GM23338 (cell line): ENCODE measurements at regions not wholly inside any gene's neighbourhood (a gene's known extent, or its start where the extent isn't known, plus 50 kb on each side); places are given as distances from the start of the nearest gene placed in this dataset.

Experiments used
- ATAC-seq: fragments of 200-7000 bp; cut with Tn5 transposase; 3 replicates; pipeline ENCODE4 v1.9.1; 2020
- DNase-seq: peaks from one replicate; pipeline ENCODE4 v3.0.0-alpha.2; 2015; ENCODE audit warnings: low spot score
- H2AFZ ChIP-seq: fragments of 200-600 bp; sonication (generic); 2 replicates; pipeline ENCODE4 v1.8.0; 2016; ENCODE audit warnings: antibody characterized with exemption, mild to moderate bottlenecking, moderate library complexity
- H3F3A ChIP-seq: fragments of 200-600 bp; sonication (generic); replicated peaks from 2 replicates; pipeline ENCODE4 v1.8.0; 2017; ENCODE audit warnings: antibody characterized with exemption, mixed run types, low read depth
- H3K27ac ChIP-seq: fragments of 200-600 bp; sonication (generic); 2 replicates; pipeline ENCODE4 v1.6.1; 2016; ENCODE audit warnings: low read depth
- H3K27me3 ChIP-seq: fragments of 200-600 bp; sonication (generic); 2 replicates; pipeline ENCODE4 v1.8.0; 2016; ENCODE audit warnings: mild to moderate bottlenecking, mixed run types, moderate library complexity; ENCODE audit not compliant: insufficient read depth
- H3K36me3 ChIP-seq: fragments of 200-600 bp; sonication (generic); 2 replicates; pipeline ENCODE4 v1.8.0; 2016; ENCODE audit warnings: mild to moderate bottlenecking; ENCODE audit not compliant: insufficient read depth
- H3K4me1 ChIP-seq: fragments of 200-600 bp; sonication (generic); 2 replicates; pipeline ENCODE4 v1.8.0; 2016; ENCODE audit warnings: mild to moderate bottlenecking, moderate library complexity; ENCODE audit not compliant: insufficient read depth
- H3K4me2 ChIP-seq: fragments of 200-600 bp; sonication (generic); 2 replicates; pipeline ENCODE4 v1.7.1; 2017; ENCODE audit warnings: mixed run types
- H3K4me3 ChIP-seq: fragments of 200-600 bp; sonication (generic); 2 replicates; pipeline ENCODE4 v1.6.1; 2016; ENCODE audit warnings: mixed run types
- H3K79me2 ChIP-seq: fragments of 200-600 bp; sonication (generic); replicated peaks from 2 replicates; pipeline ENCODE4 v1.8.0; 2017; ENCODE audit warnings: mild to moderate bottlenecking; ENCODE audit not compliant: insufficient read depth
- H3K9me2 ChIP-seq: fragments of 200-600 bp; sonication (generic); 2 replicates; pipeline ENCODE4 v1.8.0; 2017; ENCODE audit not compliant: insufficient read depth
- H4K20me1 ChIP-seq: fragments of 200-600 bp; sonication (generic); replicated peaks from 2 replicates; pipeline ENCODE4 v1.8.0; 2017; ENCODE audit warnings: mild to moderate bottlenecking; ENCODE audit not compliant: insufficient read depth
- H3K27ac Mint-ChIP-seq: 2 replicates; pipeline ENCODE4 v1.8.0; 2020; ENCODE audit warnings: inconsistent platforms, mild to moderate bottlenecking, moderate library complexity, mixed read lengths
- H3K27me3 Mint-ChIP-seq: 3 replicates; pipeline ENCODE4 v1.8.0; 2022; ENCODE audit warnings: low read depth, mild to moderate bottlenecking, moderate library complexity, mixed read lengths, inconsistent platforms; ENCODE audit not compliant: insufficient read depth, poor library complexity
- H3K36me3 Mint-ChIP-seq: 3 replicates; pipeline ENCODE4 v1.8.0; 2021; ENCODE audit warnings: low read depth, mild to moderate bottlenecking, inconsistent platforms, moderate library complexity, mixed read lengths
- H3K4me1 Mint-ChIP-seq: 3 replicates; pipeline ENCODE4 v1.8.0; 2020; ENCODE audit warnings: mild to moderate bottlenecking, inconsistent platforms, mixed read lengths
- H3K4me3 Mint-ChIP-seq: 3 replicates; pipeline ENCODE4 v1.8.0; 2021; ENCODE audit warnings: moderate library complexity, mild to moderate bottlenecking, inconsistent platforms, mixed read lengths
- H3K9me3 Mint-ChIP-seq: 3 replicates; pipeline ENCODE4 v1.8.0; 2020; ENCODE audit warnings: moderate library complexity, mild to moderate bottlenecking, inconsistent platforms, mixed read lengths
- CREB1 ChIP-seq: fragments of 250-450 bp; sonication (Bioruptor Pico); IDR thresholded peaks from 2 replicates; pipeline ENCODE4 v1.5.0; 2020; ENCODE audit warnings: low read depth, mild to moderate bottlenecking, moderate library complexity
- EZH2 ChIP-seq: fragments of 200-600 bp; sonication (generic); IDR thresholded peaks from one replicate; pipeline ENCODE4 v1.8.0; 2017; ENCODE audit warnings: antibody characterized with exemption, mild to moderate bottlenecking, low read depth; ENCODE audit not compliant: unreplicated experiment
- EZH2phosphoT487 ChIP-seq: fragments of 200-600 bp; sonication (generic); IDR thresholded peaks from one replicate; pipeline ENCODE4 v1.8.1; 2018; ENCODE audit warnings: antibody characterized with exemption; ENCODE audit not compliant: unreplicated experiment
- JUNB ChIP-seq: IDR thresholded peaks from one replicate; pipeline ENCODE4 v1.6.1; 2016; ENCODE audit warnings: antibody characterized with exemption; ENCODE audit not compliant: unreplicated experiment
- NANOG ChIP-seq: IDR thresholded peaks from 2 replicates; pipeline ENCODE4 v1.6.1; 2016; ENCODE audit warnings: antibody characterized with exemption, borderline replicate concordance
- POLR2AphosphoS5 ChIP-seq: IDR thresholded peaks from 2 replicates; pipeline ENCODE4 v1.6.1; 2016; ENCODE audit warnings: antibody characterized with exemption, low read depth
- STAT1 ChIP-seq: IDR thresholded peaks from one replicate; pipeline ENCODE4 v1.6.1; 2016; ENCODE audit warnings: antibody characterized with exemption; ENCODE audit not compliant: unreplicated experiment
- ZNF114 ChIP-seq: fragments of 250-450 bp; sonication (Bioruptor Pico); IDR thresholded peaks from 2 replicates; pipeline ENCODE4 v1.5.0; 2020; ENCODE audit warnings: mild to moderate bottlenecking, moderate library complexity
- ZNF331 ChIP-seq: fragments of 250-450 bp; sonication (Bioruptor Pico); IDR thresholded peaks from 2 replicates; pipeline ENCODE4 v1.5.0; 2020; ENCODE audit warnings: low read depth, mild to moderate bottlenecking, moderate library complexity
- ZNF462 ChIP-seq: fragments of 250-450 bp; sonication (Bioruptor Pico); IDR thresholded peaks from 2 replicates; pipeline ENCODE4 v1.5.0; 2020; ENCODE audit warnings: mild to moderate bottlenecking, moderate library complexity
- TF ChIP-seq, protein P1 (sequence below): IDR thresholded peaks from one replicate; pipeline ENCODE4 v1.6.1; 2018; ENCODE audit warnings: antibody characterized with exemption; ENCODE audit not compliant: unreplicated experiment
- TF ChIP-seq, protein P2 (sequence below): IDR thresholded peaks from 2 replicates; pipeline ENCODE4 v1.6.1; 2016; ENCODE audit warnings: antibody characterized with exemption
- TF ChIP-seq, protein P3 (sequence below), 2 experiments: fragments of 200-600 bp in 1 of 2; sonication (generic) in 1 of 2; conservative IDR thresholded peaks; 2 replicates each; pipeline versions ENCODE4 v1.5.1 to v1.6.1; 2016 to 2017; ENCODE audit warnings: antibody characterized with exemption in 2 of 2, low read depth in 2 of 2, mild to moderate bottlenecking in 2 of 2, moderate library complexity in 1 of 2

DNA sequence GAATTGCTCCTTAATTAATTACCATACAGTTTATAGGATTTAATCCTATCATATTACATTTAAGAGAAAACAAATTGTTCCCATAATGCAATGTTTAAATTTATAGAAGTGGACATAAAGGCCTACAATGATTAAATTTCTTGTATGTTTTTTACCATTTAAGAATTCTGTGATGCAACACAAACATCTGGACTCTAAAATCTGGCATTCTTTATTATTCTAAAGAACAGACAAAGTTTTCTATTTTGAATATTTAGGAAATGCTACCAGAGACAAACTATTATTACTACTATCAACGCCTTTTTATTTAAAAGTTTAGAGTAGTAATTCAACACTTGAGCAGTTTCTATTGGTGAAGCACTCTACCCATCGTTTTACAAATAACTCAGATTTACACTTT is 535.1 kb downstream of the TMX3 start:
- H3K27me3 Mint-ChIP-seq: peaks cover 2% of the 10 kb centered on the region
- Histone ChIP-seq H2AFZ (no peak overlapping the region), H3K4me3 (no peak overlapping the region), H4K20me1 (no peaks in the 10 kb centered on the region), H3K4me2 (no peak overlapping the region), H3F3A (no peaks in the 10 kb centered on the region), H3K79me2 (no peaks in the 10 kb centered on the region), H3K9me2 (no peaks in the 10 kb centered on the region), H3K4me1 (no peaks in the 10 kb centered on the region), H3K27me3 (no peaks in the 10 kb centered on the region), H3K36me3 (no peaks in the 10 kb centered on the region), H3K27ac (no peak overlapping the region)
- H3K4me3 Mint-ChIP-seq: no peak overlapping the region
- H3K9me3 Mint-ChIP-seq: no peaks in the 10 kb centered on the region
- peaks cover 10% of the 10 kb centered on the region for H3K4me1 Mint-ChIP-seq
- no peaks in the 10 kb centered on the region for H3K36me3 Mint-ChIP-seq
- DNase-seq (no peak), ATAC-seq (no peak)
- TF ChIP-seq ZNF462: no peak
- TF ChIP-seq POLR2AphosphoS5: no peak
- TF ChIP-seq ZNF114 (CRISPR knock-in tag): no peak
- no peak for TF ChIP-seq STAT1
- no peak for TF ChIP-seq NANOG
- TF ChIP-seq, protein P1, sequence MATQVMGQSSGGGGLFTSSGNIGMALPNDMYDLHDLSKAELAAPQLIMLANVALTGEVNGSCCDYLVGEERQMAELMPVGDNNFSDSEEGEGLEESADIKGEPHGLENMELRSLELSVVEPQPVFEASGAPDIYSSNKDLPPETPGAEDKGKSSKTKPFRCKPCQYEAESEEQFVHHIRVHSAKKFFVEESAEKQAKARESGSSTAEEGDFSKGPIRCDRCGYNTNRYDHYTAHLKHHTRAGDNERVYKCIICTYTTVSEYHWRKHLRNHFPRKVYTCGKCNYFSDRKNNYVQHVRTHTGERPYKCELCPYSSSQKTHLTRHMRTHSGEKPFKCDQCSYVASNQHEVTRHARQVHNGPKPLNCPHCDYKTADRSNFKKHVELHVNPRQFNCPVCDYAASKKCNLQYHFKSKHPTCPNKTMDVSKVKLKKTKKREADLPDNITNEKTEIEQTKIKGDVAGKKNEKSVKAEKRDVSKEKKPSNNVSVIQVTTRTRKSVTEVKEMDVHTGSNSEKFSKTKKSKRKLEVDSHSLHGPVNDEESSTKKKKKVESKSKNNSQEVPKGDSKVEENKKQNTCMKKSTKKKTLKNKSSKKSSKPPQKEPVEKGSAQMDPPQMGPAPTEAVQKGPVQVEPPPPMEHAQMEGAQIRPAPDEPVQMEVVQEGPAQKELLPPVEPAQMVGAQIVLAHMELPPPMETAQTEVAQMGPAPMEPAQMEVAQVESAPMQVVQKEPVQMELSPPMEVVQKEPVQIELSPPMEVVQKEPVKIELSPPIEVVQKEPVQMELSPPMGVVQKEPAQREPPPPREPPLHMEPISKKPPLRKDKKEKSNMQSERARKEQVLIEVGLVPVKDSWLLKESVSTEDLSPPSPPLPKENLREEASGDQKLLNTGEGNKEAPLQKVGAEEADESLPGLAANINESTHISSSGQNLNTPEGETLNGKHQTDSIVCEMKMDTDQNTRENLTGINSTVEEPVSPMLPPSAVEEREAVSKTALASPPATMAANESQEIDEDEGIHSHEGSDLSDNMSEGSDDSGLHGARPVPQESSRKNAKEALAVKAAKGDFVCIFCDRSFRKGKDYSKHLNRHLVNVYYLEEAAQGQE: no peak
- TF ChIP-seq, protein P2, sequence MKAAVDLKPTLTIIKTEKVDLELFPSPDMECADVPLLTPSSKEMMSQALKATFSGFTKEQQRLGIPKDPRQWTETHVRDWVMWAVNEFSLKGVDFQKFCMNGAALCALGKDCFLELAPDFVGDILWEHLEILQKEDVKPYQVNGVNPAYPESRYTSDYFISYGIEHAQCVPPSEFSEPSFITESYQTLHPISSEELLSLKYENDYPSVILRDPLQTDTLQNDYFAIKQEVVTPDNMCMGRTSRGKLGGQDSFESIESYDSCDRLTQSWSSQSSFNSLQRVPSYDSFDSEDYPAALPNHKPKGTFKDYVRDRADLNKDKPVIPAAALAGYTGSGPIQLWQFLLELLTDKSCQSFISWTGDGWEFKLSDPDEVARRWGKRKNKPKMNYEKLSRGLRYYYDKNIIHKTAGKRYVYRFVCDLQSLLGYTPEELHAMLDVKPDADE: no peak
- no peak for TF ChIP-seq ZNF331 (CRISPR knock-in tag)
- no peak for TF ChIP-seq CREB1 (CRISPR knock-in tag)
- TF ChIP-seq, protein P3, sequence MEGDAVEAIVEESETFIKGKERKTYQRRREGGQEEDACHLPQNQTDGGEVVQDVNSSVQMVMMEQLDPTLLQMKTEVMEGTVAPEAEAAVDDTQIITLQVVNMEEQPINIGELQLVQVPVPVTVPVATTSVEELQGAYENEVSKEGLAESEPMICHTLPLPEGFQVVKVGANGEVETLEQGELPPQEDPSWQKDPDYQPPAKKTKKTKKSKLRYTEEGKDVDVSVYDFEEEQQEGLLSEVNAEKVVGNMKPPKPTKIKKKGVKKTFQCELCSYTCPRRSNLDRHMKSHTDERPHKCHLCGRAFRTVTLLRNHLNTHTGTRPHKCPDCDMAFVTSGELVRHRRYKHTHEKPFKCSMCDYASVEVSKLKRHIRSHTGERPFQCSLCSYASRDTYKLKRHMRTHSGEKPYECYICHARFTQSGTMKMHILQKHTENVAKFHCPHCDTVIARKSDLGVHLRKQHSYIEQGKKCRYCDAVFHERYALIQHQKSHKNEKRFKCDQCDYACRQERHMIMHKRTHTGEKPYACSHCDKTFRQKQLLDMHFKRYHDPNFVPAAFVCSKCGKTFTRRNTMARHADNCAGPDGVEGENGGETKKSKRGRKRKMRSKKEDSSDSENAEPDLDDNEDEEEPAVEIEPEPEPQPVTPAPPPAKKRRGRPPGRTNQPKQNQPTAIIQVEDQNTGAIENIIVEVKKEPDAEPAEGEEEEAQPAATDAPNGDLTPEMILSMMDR (conservative IDR thresholded peaks at IDR 0.05; ENCODE audit: low read depth in 2 of 2): no peak
- no peak for TF ChIP-seq EZH2phosphoT487
- TF ChIP-seq EZH2: no peak
- TF ChIP-seq JUNB: no peak
- H3K27ac Mint-ChIP-seq: no peak overlapping the region
